SJSA1 (cell line): ENCODE measurements at regions not wholly inside any gene's neighbourhood (a gene's known extent, or its start where the extent isn't known, plus 50 kb on each side); places are given as distances from the start of the nearest gene placed in this dataset.

Source experiments
- DNase-seq, 2 experiments: peaks; one replicate each; pipeline ENCODE4 v3.0.0-alpha.2; 2015 to 2020; ENCODE audit warnings: low spot score in 2 of 2, low read depth in 1 of 2
- H3K27ac ChIP-seq: fragments of 250-450 bp; sonication (Bioruptor Pico); 2 replicates; pipeline ENCODE4 v1.5.1; 2020; ENCODE audit warnings: mild to moderate bottlenecking, moderate library complexity
- H3K27me3 ChIP-seq: fragments of 250-450 bp; sonication (Bioruptor Pico); replicated peaks from 2 replicates; pipeline ENCODE4 v1.5.1; 2020; ENCODE audit warnings: mild to moderate bottlenecking, moderate library complexity
- H3K36me3 ChIP-seq: fragments of 250-450 bp; sonication (Bioruptor Pico); 2 replicates; pipeline ENCODE4 v1.5.1; 2020; ENCODE audit warnings: mild to moderate bottlenecking
- H3K4me1 ChIP-seq: fragments of 250-450 bp; sonication (Bioruptor Pico); replicated peaks from 2 replicates; pipeline ENCODE4 v1.6.1; 2021; ENCODE audit warnings: mild to moderate bottlenecking
- H3K4me3 ChIP-seq: fragments of 250-450 bp; sonication (Bioruptor Pico); 2 replicates; pipeline ENCODE4 v1.5.1; 2020; ENCODE audit warnings: mild to moderate bottlenecking
- H3K9me3 ChIP-seq: fragments of 250-450 bp; sonication (Bioruptor Pico); replicated peaks from 2 replicates; pipeline ENCODE4 v1.5.1; 2020; ENCODE audit warnings: mild to moderate bottlenecking

DNA sequence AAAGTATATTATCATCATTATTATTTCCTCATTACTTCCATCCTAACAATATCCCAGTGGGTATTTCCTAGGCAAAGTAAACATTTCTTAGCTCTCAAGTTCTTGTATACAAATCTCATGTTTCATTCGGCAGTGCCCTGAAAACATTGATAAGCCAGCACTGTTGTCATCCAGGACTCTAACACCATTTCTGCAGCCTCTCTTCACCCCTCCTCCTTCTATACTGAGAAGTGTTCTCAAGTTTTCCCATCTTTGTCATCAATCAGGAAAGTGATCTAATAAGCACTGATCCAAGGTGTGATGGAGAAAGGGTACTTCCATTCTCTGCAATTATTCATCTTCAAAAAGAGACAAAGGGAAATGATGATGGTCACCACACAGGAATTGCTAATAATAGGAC, 168.4 kb upstream of the CCDC54 start:
- peaks cover 46% of the 10 kb centered on the region for H3K4me1 ChIP-seq
- no peaks in the 10 kb centered on the region for H3K9me3 ChIP-seq
- no peak for DNase-seq
- H3K36me3 ChIP-seq, result no peaks in the 10 kb centered on the region
- H3K27me3 ChIP-seq, result no peaks in the 10 kb centered on the region
- no peak overlapping the region for H3K4me3 ChIP-seq
- peak overlapping the region; percentile 19; the same call in 1 of the 2 replicates for H3K27ac ChIP-seq

DNA sequence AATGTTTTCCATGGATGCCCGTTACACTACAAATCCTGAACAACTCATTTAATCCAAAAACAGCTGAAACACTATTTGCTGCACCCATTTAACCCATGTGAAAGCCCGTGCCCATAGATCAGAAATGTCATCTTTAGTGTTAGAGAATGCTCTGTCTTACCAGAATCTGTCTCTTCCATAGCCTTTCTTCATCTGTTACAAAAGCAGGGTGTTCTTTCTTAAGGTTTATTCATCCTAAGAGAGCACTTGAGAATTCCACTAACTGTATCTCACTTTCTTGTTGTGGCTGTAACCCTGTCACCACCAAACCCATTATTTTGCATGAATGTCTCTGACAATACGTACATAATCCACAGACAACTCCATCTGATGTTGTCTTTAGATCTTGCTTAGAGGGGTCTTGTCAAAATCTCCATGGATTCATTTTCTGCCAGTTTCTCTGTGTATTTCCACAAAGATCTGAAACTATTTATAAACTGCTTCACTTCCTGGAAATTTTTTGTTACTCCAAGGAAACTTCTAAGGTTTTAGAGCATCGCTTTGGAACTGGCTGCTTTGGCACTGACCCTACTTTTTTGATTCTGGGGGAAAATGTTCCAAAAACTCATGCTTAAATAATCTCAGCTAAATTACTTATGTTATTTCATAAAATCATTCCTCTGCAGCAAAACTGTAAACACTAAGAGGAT, 167.8 kb upstream of the CCDC54 start:
- Histone ChIP-seq H3K4me3 (no peak overlapping the region), H3K36me3 (no peaks in the 10 kb centered on the region), H3K27ac (peak overlapping the region; percentile 19; the same call in 1 of the 2 replicates), H3K9me3 (no peaks in the 10 kb centered on the region), H3K4me1 (peaks cover 46% of the 10 kb centered on the region), H3K27me3 (no peaks in the 10 kb centered on the region)
- DNase-seq, result no peak

DNA sequence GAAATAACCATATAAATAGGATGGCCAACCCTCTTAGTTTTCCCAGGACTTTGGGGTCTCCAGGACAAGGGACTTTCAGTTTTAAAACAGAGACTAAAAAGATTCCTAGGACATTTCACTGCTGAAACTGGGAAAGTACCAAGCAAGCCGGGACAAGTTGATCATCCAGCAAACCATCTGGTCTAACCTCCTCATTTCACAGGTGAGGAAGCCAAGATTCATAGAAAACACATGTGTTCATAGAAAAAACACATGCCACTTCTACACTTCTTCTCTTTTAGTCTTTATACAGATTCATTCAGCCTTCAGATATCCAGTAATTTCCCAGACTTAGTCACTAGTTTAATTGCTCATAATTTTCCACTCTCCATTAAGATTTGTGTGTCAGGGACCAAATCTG, 165.6 kb upstream of the CCDC54 start:
- no peak overlapping the region for H3K27ac ChIP-seq
- H3K9me3 ChIP-seq, result 0 out of 2 replicates have a peak, but pooled peaks cover 6% of the 10 kb centered on the region
- H3K36me3 ChIP-seq, result no peaks in the 10 kb centered on the region
- H3K27me3 ChIP-seq, result no peaks in the 10 kb centered on the region
- H3K4me3 ChIP-seq, result no peak overlapping the region
- no peak for DNase-seq
- H3K4me1 ChIP-seq, result peaks cover 48% of the 10 kb centered on the region

DNA sequence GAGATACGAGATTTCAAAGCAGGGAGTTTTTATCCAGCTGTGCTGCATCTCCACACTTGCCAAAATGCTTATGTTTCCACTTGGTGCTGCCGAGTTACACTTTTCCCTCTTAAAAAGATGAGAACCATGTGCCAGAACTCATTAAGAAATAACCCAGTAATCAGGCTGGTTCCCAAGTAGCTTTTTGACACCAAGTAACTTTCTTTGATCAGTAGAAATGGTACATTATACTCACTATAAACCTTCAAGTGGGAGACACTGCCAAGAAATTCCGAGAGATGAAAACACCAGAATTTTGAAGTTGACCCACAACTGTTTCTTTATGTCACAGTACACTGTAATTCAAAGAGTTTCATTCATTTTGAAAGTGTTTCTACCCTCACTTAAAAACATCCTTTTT, 164.6 kb upstream of the CCDC54 start:
- DNase-seq, result no peak

DNA sequence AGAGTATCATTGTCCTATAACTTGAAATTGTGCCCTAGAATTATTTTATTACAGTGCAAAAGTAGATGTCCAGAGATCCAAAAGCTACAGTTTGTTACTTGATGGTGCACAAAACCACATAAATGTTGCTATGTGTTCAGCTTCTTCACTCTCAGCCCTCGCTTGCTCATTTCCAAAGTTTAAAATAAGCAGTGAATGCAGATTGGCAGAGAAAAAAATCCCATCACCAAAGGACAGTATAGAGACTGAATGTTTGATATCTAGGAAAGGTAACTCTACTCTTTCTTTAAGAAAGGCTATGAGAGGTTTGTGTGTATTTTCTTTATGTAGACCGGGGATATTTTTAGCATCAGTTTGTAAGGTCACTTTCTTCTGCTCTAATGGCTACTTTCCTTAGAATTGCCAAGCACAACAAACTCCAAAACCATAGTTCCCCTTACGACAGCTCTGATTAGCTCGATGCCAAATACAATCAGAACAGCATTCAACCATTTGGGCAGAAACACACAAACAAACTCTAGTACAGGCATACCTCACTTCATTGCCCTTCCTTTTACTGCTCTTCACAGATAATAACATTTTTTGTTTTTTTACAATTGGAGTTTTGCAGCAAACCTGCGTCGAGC, 164.1 kb upstream of the CCDC54 start:
- peaks cover 46% of the 10 kb centered on the region for H3K4me1 ChIP-seq
- H3K27me3 ChIP-seq, result no peaks in the 10 kb centered on the region
- H3K4me3 ChIP-seq, result no peak overlapping the region
- no peak for DNase-seq
- no peak overlapping the region for H3K27ac ChIP-seq
- H3K9me3 ChIP-seq, result 0 out of 2 replicates have a peak, but pooled peaks cover 6% of the 10 kb centered on the region
- no peaks in the 10 kb centered on the region for H3K36me3 ChIP-seq

More for the DNA sequence above, 164.6 kb upstream of the CCDC54 start:
- Histone ChIP-seq H3K9me3 (0 out of 2 replicates have a peak, but pooled peaks cover 6% of the 10 kb centered on the region), H3K27ac (no peak overlapping the region), H3K4me3 (no peak overlapping the region), H3K36me3 (no peaks in the 10 kb centered on the region), H3K4me1 (peaks cover 47% of the 10 kb centered on the region), H3K27me3 (no peaks in the 10 kb centered on the region)

DNA sequence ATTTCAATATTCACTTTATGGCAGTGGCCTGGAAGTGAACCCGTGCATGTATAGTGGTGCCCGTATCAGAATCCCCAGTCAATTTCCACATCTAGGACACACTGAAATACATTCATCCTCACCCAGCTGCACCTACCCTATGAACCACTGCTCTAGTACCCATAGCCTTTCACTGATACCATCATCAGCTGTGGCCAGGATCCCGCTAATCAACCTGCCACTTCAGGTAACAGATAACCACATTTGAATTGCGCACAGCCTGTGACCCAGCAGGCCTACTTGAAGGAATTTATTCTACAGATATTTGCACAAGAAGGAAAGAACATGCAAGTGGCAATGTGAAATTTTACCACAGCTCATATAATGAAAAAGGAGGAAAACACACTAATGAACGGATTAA, 161.0 kb upstream of the CCDC54 start:
- peak overlapping the region; percentile 99 for H3K27ac ChIP-seq
- no peak overlapping the region for H3K4me3 ChIP-seq
- H3K36me3 ChIP-seq, result no peaks in the 10 kb centered on the region
- H3K9me3 ChIP-seq, result 0 out of 2 replicates have a peak, but pooled peaks cover 6% of the 10 kb centered on the region
- no peaks in the 10 kb centered on the region for H3K27me3 ChIP-seq
- H3K4me1 ChIP-seq, result peaks cover 46% of the 10 kb centered on the region
- no peak for DNase-seq

DNA sequence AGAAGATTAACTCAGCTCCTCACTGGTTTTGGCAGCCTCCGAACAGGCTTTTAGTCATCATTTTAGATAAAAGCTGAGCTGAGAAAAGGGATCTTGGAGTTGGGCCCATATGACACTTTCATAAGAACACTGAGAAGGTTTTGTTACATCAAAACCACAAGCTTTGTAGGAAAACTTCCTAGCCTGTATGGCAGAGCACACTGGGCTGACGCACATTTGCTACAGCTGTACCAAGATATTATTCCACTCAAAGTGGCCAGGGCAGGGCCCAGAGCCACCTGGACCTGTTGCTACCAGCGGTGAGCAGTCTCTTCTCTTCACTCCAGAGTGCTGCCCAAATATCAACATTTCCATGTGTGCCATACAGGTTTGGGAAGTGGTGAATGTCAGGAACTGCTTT, 160.5 kb upstream of the CCDC54 start:
- H3K9me3 ChIP-seq, result 0 out of 2 replicates have a peak, but pooled peaks cover 6% of the 10 kb centered on the region
- no peaks in the 10 kb centered on the region for H3K36me3 ChIP-seq
- H3K4me3 ChIP-seq, result no peak overlapping the region
- peak overlapping the region; percentile 99 for H3K27ac ChIP-seq
- no peaks in the 10 kb centered on the region for H3K27me3 ChIP-seq
- no peak for DNase-seq
- H3K4me1 ChIP-seq, result peaks cover 51% of the 10 kb centered on the region

DNA sequence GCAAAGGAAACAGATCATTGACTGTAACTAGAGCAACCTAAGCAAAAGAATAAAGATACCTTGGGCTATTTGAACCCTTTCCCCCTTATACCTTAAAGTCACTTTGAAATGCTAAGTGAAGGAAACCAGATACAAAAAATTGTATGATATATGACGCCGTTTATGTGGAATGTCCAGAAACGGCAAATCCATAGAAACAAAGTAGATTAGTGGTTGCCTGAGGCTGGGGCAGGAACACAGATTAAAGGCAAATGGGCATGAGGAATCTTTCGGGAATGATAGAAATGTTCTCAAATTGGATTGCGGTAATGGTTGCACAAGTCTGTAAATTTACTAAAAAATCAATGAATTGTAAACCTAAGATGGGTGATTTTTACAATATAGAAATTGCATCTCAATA, 160.1 kb upstream of the CCDC54 start:
- Histone ChIP-seq H3K4me1 (peaks cover 55% of the 10 kb centered on the region), H3K36me3 (no peaks in the 10 kb centered on the region), H3K4me3 (no peak overlapping the region), H3K27me3 (no peaks in the 10 kb centered on the region), H3K9me3 (0 out of 2 replicates have a peak, but pooled peaks cover 6% of the 10 kb centered on the region), H3K27ac (peak overlapping the region; percentile 99)
- peak; percentile 77 to 86 for DNase-seq

DNA sequence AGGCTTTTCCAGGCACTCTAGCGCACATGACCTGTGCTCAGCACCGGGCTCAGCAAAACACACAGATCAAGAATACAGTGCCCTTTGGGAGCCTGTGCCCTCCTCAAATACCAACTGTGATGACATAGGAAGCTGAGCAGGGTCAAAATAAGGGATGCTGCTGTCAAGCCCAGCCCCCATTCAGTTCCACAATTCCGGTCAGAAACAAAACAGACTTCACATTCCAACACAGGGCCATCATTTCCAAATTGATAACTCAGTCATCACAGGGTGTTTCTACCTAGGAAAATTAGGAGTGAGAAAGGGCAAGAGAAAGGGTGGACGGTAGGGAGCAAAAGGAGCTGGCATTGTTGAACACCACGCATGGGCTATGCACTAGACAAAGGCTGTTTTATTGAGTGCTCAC, 158.4 kb upstream of the CCDC54 start:
- 0 out of 2 replicates have a peak, but pooled peaks cover 6% of the 10 kb centered on the region for H3K9me3 ChIP-seq
- peak overlapping the region; percentile 99 for H3K27ac ChIP-seq
- no peak for DNase-seq
- no peaks in the 10 kb centered on the region for H3K27me3 ChIP-seq
- no peak overlapping the region for H3K4me3 ChIP-seq
- no peaks in the 10 kb centered on the region for H3K36me3 ChIP-seq
- H3K4me1 ChIP-seq, result peaks cover 68% of the 10 kb centered on the region

DNA sequence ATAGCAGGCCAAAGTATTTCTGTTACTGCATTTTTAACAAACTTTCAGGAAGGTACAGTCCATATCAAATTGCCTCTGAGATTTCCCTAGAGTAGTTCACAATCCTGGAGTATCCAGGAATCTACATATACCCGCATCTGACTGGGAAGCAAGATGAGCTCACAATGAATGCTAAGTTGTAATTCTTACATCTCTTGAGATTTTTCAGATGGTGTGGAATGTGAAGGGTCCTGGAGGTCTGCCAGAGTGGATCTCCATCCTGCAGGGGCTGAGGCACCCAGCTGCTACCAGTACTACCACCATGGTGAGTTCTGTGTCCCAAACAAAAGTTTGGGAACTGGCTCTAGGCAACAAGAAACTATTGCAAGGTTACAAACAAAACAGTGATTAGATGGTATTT, 156.7 kb upstream of the CCDC54 start:
- H3K27me3 ChIP-seq, result no peaks in the 10 kb centered on the region
- peaks cover 71% of the 10 kb centered on the region for H3K4me1 ChIP-seq
- no peaks in the 10 kb centered on the region for H3K36me3 ChIP-seq
- H3K9me3 ChIP-seq, result no peaks in the 10 kb centered on the region
- no peak for DNase-seq
- H3K27ac ChIP-seq, result peak overlapping the region; percentile 97
- no peak overlapping the region for H3K4me3 ChIP-seq

DNA sequence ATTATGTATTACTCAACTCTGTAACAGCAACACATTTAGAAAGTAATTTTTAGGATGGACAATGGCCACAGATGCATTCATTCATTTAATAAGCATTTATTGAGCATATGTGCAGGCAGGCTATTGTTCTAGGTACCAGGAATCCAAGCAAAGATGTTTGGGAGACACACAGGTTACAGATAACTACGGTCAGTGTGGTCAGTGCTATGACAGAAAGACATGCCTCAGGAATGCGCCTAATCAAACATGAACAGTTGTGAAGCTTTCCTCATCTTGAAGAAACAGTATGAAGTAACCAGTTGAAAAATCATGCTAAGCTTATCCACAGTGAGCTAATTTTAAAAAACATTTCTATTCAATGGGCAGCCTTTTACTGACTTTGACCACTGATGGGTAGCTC, 155.4 kb upstream of the CCDC54 start:
- no peaks in the 10 kb centered on the region for H3K27me3 ChIP-seq
- peaks cover 68% of the 10 kb centered on the region for H3K4me1 ChIP-seq
- peak overlapping the region; percentile 97 for H3K27ac ChIP-seq
- H3K36me3 ChIP-seq, result no peaks in the 10 kb centered on the region
- H3K4me3 ChIP-seq, result no peak overlapping the region
- DNase-seq, result peak in 1 of 2 experiments; percentile 59
- H3K9me3 ChIP-seq, result no peaks in the 10 kb centered on the region

DNA sequence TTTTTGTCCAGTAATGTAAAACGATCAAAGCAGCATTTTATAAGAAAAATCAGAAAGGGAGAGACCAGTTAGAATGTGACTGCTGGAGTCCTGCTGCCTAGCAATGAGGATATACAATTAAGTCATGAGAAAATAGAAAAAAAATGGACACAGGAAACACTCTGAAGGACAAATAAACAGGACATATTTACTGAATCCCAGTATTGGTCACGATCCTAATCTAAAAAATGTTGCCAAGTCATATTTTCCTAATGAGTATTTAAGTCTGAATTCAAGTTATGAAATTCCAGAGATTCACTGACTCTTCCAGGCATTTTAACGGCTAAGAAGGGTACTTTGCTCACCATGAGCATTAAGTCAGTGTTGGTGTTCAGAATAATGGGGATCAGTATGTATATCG, 154.3 kb upstream of the CCDC54 start:
- H3K36me3 ChIP-seq, result no peaks in the 10 kb centered on the region
- peak overlapping the region; percentile 97 for H3K27ac ChIP-seq
- H3K4me1 ChIP-seq, result peaks cover 70% of the 10 kb centered on the region
- H3K9me3 ChIP-seq, result no peaks in the 10 kb centered on the region
- no peaks in the 10 kb centered on the region for H3K27me3 ChIP-seq
- no peak overlapping the region for H3K4me3 ChIP-seq
- peak in 1 of 2 experiments; percentile 82 for DNase-seq

DNA sequence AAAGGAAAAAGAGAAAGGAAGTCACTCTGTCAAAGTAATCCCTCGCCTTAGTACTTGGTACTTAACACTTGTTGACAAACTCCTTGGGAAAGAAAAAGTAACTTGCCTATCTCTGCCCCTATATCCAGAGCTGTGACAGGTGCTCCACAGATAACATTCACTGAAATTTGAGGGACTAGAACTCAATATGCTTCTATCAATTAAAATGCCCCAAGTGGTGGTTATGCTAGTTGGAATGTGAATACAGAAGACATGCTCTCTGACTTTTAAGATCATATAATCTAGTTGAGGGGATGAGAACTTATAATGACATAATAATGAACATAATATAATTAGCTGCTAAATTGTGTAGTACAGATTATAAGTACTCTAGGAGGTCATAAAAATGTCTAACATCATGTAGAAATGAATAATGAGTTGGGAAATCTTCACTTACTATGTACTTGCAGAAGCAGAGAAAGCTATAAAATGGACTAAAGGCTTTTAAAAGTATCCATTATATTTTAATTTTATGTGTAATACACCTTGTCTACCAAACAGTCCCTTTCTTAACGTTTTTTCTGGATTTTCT, 153.1 kb upstream of the CCDC54 start:
- H3K4me3 ChIP-seq, result no peak overlapping the region
- no peaks in the 10 kb centered on the region for H3K9me3 ChIP-seq
- no peak for DNase-seq
- H3K36me3 ChIP-seq, result no peaks in the 10 kb centered on the region
- H3K4me1 ChIP-seq, result peaks cover 58% of the 10 kb centered on the region
- H3K27me3 ChIP-seq, result no peaks in the 10 kb centered on the region
- H3K27ac ChIP-seq, result peak overlapping the region; percentile 97

DNA sequence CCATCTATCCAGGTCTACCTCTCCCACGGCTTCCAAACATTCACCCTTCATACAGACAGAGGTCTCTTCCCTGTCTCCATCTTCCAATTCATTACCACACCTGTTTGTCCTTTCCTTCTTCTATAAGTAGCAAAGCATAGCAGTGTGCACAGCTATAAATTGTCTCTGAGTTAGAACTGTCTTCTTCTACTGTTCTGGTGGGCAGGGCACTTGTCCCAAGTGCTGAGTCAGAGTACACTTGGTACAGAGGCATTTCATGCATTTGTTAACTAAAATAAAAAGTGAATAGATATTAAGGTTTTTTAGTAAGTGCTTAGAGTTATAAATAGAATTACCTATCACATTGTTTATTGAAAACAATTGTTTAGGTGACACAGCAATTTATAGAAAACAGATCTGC, 150.1 kb upstream of the CCDC54 start:
- no peak for DNase-seq

More for the DNA sequence above, 150.1 kb upstream of the CCDC54 start:
- Histone ChIP-seq H3K36me3 (no peaks in the 10 kb centered on the region), H3K4me1 (peaks cover 37% of the 10 kb centered on the region), H3K4me3 (no peak overlapping the region), H3K9me3 (no peaks in the 10 kb centered on the region), H3K27ac (peak overlapping the region; percentile 44), H3K27me3 (no peaks in the 10 kb centered on the region)
